A549 (cell line): ENCODE measurements at regions not wholly inside any gene's neighbourhood (a gene's known extent, or its start where the extent isn't known, plus 50 kb on each side); places are given as distances from the start of the nearest gene placed in this dataset.

Source experiments
- CHD2 ChIP-seq: fragments of 150-350 bp; IDR thresholded peaks from 2 replicates; pipeline ENCODE4 v1.6.1; 2014; ENCODE audit warnings: low read length; ENCODE audit not compliant: partially characterized antibody
- EP300 ChIP-seq, 2 experiments: fragments of >200 bp; sonication (Bioruptor Twin); formaldehyde crosslinking; IDR thresholded peaks; 2 replicates in 1 of 2; 3 replicates in 1 of 2; pipeline ENCODE4 v1.6.1; 2016 to 2017
- HDAC2 ChIP-seq: fragments of 200-600 bp; sonication (generic); IDR thresholded peaks from 2 replicates; pipeline ENCODE4 v1.6.1; 2016
- JUN ChIP-seq, 2 experiments: fragments of >200 bp; sonication (Bioruptor Twin); formaldehyde crosslinking; IDR thresholded peaks; 2 replicates in 1 of 2; 3 replicates in 1 of 2; pipeline ENCODE4 v1.6.1; 2016 to 2017
- MAFK ChIP-seq: fragments of 450-650 bp; IDR thresholded peaks from 2 replicates; pipeline ENCODE4 v1.6.1; 2014; ENCODE audit not compliant: partially characterized antibody
- RFX5 ChIP-seq: fragments of 450-650 bp; IDR thresholded peaks from 2 replicates; pipeline ENCODE4 v1.7.1; 2014; ENCODE audit warnings: antibody characterized with exemption, mild to moderate bottlenecking, moderate library complexity
- SMC3 ChIP-seq: fragments of >200 bp; sonication (Bioruptor Twin); formaldehyde crosslinking; IDR thresholded peaks from 3 replicates; pipeline ENCODE4 v1.6.1; 2018; ENCODE audit warnings: inconsistent platforms
- TF ChIP-seq, protein P1 (sequence below): fragments of >200 bp; sonication (Bioruptor Twin); formaldehyde crosslinking; IDR thresholded peaks from 3 replicates; pipeline ENCODE4 v1.5.1; 2016
- TF ChIP-seq, protein P2 (sequence below): fragments of 450-650 bp; IDR thresholded peaks from 2 replicates; pipeline ENCODE4 v1.6.1; 2014; ENCODE audit warnings: antibody characterized with exemption
- TF ChIP-seq, protein P3 (sequence below): IDR thresholded peaks from 2 replicates; pipeline ENCODE4 v1.6.1; 2012

- TF ChIP-seq EP300 (IDR thresholded peaks at IDR 0.05) (no peak), SMC3 (no peak), CHD2 (no peak), HDAC2 (no peak), MAFK (no peak), RFX5 (no peak), JUN (IDR thresholded peaks at IDR 0.05) (no peak)
- TF ChIP-seq, protein P1, sequence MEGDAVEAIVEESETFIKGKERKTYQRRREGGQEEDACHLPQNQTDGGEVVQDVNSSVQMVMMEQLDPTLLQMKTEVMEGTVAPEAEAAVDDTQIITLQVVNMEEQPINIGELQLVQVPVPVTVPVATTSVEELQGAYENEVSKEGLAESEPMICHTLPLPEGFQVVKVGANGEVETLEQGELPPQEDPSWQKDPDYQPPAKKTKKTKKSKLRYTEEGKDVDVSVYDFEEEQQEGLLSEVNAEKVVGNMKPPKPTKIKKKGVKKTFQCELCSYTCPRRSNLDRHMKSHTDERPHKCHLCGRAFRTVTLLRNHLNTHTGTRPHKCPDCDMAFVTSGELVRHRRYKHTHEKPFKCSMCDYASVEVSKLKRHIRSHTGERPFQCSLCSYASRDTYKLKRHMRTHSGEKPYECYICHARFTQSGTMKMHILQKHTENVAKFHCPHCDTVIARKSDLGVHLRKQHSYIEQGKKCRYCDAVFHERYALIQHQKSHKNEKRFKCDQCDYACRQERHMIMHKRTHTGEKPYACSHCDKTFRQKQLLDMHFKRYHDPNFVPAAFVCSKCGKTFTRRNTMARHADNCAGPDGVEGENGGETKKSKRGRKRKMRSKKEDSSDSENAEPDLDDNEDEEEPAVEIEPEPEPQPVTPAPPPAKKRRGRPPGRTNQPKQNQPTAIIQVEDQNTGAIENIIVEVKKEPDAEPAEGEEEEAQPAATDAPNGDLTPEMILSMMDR = no peak
- TF ChIP-seq, protein P2, sequence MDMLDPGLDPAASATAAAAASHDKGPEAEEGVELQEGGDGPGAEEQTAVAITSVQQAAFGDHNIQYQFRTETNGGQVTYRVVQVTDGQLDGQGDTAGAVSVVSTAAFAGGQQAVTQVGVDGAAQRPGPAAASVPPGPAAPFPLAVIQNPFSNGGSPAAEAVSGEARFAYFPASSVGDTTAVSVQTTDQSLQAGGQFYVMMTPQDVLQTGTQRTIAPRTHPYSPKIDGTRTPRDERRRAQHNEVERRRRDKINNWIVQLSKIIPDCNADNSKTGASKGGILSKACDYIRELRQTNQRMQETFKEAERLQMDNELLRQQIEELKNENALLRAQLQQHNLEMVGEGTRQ = no peak
- TF ChIP-seq, protein P3, sequence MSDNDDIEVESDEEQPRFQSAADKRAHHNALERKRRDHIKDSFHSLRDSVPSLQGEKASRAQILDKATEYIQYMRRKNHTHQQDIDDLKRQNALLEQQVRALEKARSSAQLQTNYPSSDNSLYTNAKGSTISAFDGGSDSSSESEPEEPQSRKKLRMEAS = no peak
These were observed 179.1 kb upstream of the IL1RAPL1 start for GRCh38 chrX:28408017-28408723.
